ENCODE measurements at regions not wholly inside any gene's neighbourhood (a gene's known extent, or its start where the extent isn't known, plus 50 kb on each side); places are given as distances from the start of the nearest gene placed in this dataset.

DNA sequence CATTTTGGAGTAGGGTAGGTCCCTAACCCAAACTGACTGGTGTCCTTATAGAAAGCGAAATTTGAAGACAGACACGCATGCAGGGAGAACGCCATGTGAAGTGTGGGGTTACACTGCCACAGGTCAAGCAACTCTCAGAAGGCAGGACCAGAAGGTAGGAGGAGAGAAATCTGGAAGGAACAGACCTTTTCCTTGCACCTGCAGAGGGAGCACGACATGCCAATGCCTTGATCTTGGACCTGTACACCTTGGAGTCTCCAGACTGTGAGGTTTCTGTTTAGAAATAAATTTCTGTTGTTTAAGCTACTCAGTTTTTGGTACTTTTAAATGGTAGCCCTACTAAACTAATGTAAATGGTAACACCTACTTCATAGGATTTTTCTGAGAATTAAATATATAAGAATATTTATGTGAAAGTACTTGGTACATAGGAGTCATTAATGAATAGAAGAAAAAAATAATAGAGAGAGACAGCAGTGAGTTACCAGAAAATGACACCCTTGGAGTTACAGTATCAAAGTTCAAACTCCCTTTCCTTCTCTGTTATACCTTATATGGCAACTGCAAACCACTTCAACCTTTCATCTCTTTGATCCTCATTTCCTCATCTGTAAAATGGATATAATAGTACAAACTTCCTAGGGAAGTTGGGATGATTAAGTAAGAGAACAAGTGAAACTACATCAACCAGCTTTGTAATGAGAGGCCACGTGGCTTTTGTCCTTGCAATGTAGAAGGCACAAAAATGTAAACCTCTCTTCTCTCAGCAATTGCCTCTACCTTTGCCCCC, 184.9 kb upstream of the PARD3B start:
- no peak overlapping the region for H3K4me3 ChIP-seq (replicated peaks; ENCODE audit: low read depth, low read length)
- DNase-seq (ENCODE audit: extremely low read depth, low read depth), result no peak
- TF ChIP-seq, protein P1, sequence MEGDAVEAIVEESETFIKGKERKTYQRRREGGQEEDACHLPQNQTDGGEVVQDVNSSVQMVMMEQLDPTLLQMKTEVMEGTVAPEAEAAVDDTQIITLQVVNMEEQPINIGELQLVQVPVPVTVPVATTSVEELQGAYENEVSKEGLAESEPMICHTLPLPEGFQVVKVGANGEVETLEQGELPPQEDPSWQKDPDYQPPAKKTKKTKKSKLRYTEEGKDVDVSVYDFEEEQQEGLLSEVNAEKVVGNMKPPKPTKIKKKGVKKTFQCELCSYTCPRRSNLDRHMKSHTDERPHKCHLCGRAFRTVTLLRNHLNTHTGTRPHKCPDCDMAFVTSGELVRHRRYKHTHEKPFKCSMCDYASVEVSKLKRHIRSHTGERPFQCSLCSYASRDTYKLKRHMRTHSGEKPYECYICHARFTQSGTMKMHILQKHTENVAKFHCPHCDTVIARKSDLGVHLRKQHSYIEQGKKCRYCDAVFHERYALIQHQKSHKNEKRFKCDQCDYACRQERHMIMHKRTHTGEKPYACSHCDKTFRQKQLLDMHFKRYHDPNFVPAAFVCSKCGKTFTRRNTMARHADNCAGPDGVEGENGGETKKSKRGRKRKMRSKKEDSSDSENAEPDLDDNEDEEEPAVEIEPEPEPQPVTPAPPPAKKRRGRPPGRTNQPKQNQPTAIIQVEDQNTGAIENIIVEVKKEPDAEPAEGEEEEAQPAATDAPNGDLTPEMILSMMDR (IDR thresholded peaks at IDR 0.05; ENCODE audit: low read depth, low read length, missing control alignments), result no peak

DNA sequence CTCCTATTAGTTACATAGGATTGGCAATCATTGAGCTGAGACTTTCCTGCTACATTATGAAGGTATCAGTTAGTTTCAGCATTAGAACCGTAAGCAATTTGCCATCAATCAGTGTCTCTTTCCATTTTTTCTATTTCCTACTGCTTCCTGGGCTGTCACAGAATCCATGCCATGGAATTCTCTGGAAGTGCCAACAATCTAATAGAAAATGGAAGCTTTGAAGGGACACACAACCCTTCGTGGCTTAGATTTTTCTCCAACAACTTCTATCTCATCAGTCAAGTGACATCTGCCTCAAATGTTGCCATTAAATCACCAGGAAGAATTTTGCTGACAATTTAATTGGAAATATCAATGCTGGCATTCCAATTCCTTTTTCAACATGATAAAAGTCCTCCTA, 183.5 kb upstream of the PARD3B start:
- TF ChIP-seq, protein P1 (IDR thresholded peaks at IDR 0.05; ENCODE audit: low read depth, low read length, missing control alignments), result no peak
- DNase-seq (ENCODE audit: extremely low read depth, low read depth), result no peak
- no peak overlapping the region for H3K4me3 ChIP-seq (replicated peaks; ENCODE audit: low read depth, low read length)

DNA sequence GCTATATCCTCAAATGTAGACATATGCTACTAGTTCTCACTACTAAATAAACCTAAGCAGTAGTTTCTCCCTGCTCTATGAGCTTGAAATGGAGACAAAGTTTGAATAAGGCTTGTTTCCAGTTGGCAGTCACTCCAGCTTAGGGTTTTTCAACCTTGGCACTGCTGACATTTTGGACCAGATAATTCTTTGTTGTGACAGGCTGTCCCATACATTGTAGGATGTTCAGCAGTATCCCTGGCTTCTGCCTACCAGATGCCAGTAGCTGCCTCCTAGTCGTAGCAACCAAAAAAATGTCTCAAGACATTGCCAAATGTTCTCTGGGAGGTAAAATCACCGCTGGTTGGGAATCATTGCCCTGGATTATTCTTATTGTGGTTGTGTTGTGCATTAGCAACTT, 182.7 kb upstream of the PARD3B start:
- DNase-seq (ENCODE audit: extremely low read depth, low read depth), result no peak
- H3K4me3 ChIP-seq (replicated peaks; ENCODE audit: low read depth, low read length), result no peak overlapping the region
- TF ChIP-seq, protein P1 (IDR thresholded peaks at IDR 0.05; ENCODE audit: low read depth, low read length, missing control alignments), result no peak

DNA sequence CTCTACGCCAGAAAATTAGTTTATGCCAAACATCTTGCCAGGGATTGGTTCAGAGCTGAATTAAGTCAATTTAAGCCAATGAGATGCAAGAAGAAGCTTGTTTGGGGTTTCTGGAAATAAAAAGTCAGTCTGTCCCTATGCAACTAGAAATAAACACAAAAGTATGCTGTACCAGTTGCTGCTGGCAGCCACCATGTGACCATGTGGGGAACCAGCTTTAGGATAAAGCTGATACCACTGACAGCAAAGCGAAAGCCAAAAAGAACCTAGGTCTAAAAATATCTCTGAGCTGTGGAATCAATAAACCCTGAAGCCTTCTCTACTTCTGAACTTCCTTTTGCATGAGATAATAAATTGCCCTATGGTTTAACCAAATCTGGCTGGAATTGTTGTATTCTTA, 181.8 kb upstream of the PARD3B start:
- DNase-seq (ENCODE audit: extremely low read depth, low read depth), result no peak
- TF ChIP-seq, protein P1 (IDR thresholded peaks at IDR 0.05; ENCODE audit: low read depth, low read length, missing control alignments), result no peak

DNA sequence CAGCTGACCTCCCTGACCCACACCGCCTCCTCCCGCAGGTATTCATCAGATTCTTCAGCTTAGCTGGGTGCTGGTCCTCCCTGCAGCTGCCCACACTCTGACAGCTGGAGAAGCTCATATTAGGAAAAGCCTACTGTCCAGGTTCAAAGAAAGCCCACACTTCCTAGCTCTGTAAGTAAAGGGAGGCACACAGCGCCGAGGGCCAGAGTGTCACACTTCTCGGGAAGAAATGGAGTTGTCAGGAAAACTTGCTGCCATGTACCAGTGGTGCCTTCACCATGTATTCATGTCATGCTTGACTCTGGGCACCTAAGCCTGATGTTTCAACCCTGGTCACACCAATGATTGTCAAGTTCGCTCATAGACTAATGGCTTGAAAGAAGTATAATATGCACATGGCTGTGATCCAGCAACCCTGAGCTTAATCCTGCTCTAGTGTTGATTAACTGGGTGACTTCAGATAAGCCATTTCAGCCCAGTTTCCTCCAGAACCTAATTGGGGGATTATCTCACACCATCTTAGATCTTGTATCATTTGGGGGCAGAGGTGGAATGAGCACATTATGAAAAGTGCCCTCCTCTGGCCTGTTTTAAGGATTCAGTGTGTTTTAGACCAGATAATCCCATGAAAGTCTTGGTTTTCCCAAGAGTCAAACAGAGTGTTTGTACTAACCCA, 180.3 kb upstream of the PARD3B start:
- H3K4me3 ChIP-seq (replicated peaks; ENCODE audit: low read depth, low read length), result no peak overlapping the region
- TF ChIP-seq, protein P1 (IDR thresholded peaks at IDR 0.05; ENCODE audit: low read depth, low read length, missing control alignments), result no peak
- DNase-seq (ENCODE audit: extremely low read depth, low read depth), result no peak

More for the DNA sequence above, 181.8 kb upstream of the PARD3B start:
- H3K4me3 ChIP-seq (replicated peaks; ENCODE audit: low read depth, low read length), result no peak overlapping the region

DNA sequence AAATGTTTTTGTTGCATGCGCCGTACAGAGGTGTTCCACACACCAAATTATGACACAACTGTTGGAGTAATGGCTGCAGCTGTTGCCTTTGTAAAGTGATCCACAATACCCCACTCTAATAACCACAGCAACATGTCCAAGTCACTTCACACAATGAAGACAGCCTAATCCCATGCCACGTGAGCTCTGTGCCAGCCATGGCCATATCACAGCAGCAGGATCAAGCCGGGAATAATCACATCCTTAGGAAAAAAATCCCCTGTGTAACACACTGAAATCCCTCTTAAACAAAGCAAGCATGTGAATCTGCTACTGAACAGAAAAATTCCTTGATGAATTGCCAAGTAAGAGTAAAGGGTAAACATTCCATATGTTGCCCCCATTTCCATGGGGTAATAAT, 179.5 kb upstream of the PARD3B start:
- H3K4me3 ChIP-seq (replicated peaks; ENCODE audit: low read depth, low read length), result no peak overlapping the region
- no peak for DNase-seq (ENCODE audit: extremely low read depth, low read depth)
- TF ChIP-seq, protein P1 (IDR thresholded peaks at IDR 0.05; ENCODE audit: low read depth, low read length, missing control alignments), result no peak

Data from HFF-Myc (cell line).